GM18519 (cell line): ENCODE measurements at regions not wholly inside any gene's neighbourhood (a gene's known extent, or its start where the extent isn't known, plus 50 kb on each side); places are given as distances from the start of the nearest gene placed in this dataset.
"Not testable (repeated sequence)": the region's sequence is repeated elsewhere in the genome, so short reads cannot be mapped to it uniquely, and the experiment has no call there.

Experiments used
- ATAC-seq: cut with Tn5 transposase; IDR thresholded peaks from one replicate; pipeline ENCODE4 v1.9.1; 2021; ENCODE audit warnings: mild to moderate bottlenecking, moderate library complexity; ENCODE audit not compliant: unreplicated experiment, low FRiP score

GRCh38 chr6:15817100-15817499, 154.3 kb upstream of the DTNBP1 start:
- ATAC-seq, result no peak

- ATAC-seq, result no peak
These were observed 153.8 kb upstream of the DTNBP1 start for GRCh38 chr6:15816661-15817060.

GRCh38 chr6:15813698-15814097, 150.9 kb upstream of the DTNBP1 start:
- ATAC-seq, result not testable (repeated sequence)

GRCh38 chr6:15811107-15811506, 148.3 kb upstream of the DTNBP1 start:
- no peak for ATAC-seq

GRCh38 chr6:15810618-15811017, 147.8 kb upstream of the DTNBP1 start:
- ATAC-seq, result no peak

- no peak for ATAC-seq
These were observed 146.5 kb upstream of the DTNBP1 start for GRCh38 chr6:15809367-15809766.

- ATAC-seq, result no peak
These were observed 141.6 kb upstream of the DTNBP1 start for GRCh38 chr6:15804164-15805154.

- no peak for ATAC-seq
These were observed 139.6 kb upstream of the DTNBP1 start for GRCh38 chr6:15802466-15802865.

- no peak for ATAC-seq
These were observed 139.1 kb upstream of the DTNBP1 start for GRCh38 chr6:15801912-15802311.

- ATAC-seq, result no peak
These were observed 138.2 kb upstream of the DTNBP1 start for GRCh38 chr6:15800841-15801617.

- ATAC-seq, result no peak
These were observed 135.9 kb upstream of the DTNBP1 start for GRCh38 chr6:15798533-15799255.

- no peak for ATAC-seq
These were observed 134.0 kb upstream of the DTNBP1 start for GRCh38 chr6:15796844-15797243.

GRCh38 chr6:15796130-15796771, 133.4 kb upstream of the DTNBP1 start:
- no peak for ATAC-seq

GRCh38 chr6:15793826-15794225, 131.0 kb upstream of the DTNBP1 start:
- ATAC-seq, result no peak

- no peak for ATAC-seq
These were observed 130.5 kb upstream of the DTNBP1 start for GRCh38 chr6:15793288-15793687.

- no peak for ATAC-seq
These were observed 130.0 kb upstream of the DTNBP1 start for GRCh38 chr6:15792842-15793241.

GRCh38 chr6:15791448-15792181, 128.8 kb upstream of the DTNBP1 start:
- ATAC-seq, result no peak

GRCh38 chr6:15790116-15790515, 127.3 kb upstream of the DTNBP1 start:
- ATAC-seq, result no peak

- ATAC-seq, result no peak
These were observed 124.0 kb upstream of the DTNBP1 start for GRCh38 chr6:15786846-15787245.

GRCh38 chr6:15783484-15783883, 120.7 kb upstream of the DTNBP1 start:
- no peak for ATAC-seq
